HG03025 (cell line): ENCODE measurements at regions not wholly inside any gene's neighbourhood (a gene's known extent, or its start where the extent isn't known, plus 50 kb on each side); places are given as distances from the start of the nearest gene placed in this dataset.

Source experiments
- ATAC-seq: cut with Tn5 transposase; IDR thresholded peaks from one replicate; pipeline ENCODE4 v1.9.1; 2021; ENCODE audit warnings: mild to moderate bottlenecking, moderate library complexity; ENCODE audit not compliant: unreplicated experiment, low FRiP score

DNA sequence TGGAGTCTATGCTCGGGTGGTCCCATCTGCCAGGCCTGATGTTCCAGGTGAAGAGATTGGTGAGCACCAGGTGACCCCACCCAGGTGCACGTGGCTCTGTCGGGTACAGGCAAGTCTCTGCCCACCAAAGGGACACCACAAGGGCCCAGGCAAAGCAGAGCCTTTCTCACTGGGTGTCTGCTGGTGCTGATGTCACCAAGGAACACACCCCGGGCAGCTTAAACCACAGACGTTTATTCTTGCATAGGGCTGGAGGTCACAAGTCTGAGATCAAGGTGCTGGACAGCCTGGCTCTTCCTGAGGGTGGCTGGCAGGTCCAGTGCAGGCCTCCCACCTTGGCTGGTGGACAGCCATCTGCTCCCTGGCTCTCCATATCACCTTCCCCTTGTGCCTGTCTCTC is 100.7 kb upstream of the CD93 start:
- ATAC-seq: no peak

DNA sequence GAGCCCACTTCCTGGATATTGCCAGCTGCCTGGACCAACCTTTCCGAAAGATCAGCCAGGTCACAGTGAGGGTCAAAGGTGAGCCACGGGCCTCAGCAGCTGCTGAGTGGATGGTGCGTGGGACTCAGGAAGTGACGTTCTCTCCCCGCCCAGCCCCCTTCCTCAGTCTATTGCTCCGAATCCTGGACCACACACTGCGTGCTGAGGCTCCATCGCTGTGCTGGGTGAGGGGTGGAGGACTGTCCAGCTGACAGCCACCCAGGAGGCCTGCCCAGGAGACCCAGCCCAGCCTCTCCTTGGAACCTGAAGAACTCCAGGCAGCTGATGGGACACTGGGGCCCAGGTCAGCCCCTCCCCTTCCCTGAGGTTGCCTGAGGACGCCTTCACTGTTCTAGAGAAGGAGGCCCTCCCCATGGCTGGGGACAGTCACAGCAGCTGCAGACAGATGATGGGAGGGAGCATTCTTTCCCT is 94.4 kb upstream of the CD93 start:
- no peak for ATAC-seq

DNA sequence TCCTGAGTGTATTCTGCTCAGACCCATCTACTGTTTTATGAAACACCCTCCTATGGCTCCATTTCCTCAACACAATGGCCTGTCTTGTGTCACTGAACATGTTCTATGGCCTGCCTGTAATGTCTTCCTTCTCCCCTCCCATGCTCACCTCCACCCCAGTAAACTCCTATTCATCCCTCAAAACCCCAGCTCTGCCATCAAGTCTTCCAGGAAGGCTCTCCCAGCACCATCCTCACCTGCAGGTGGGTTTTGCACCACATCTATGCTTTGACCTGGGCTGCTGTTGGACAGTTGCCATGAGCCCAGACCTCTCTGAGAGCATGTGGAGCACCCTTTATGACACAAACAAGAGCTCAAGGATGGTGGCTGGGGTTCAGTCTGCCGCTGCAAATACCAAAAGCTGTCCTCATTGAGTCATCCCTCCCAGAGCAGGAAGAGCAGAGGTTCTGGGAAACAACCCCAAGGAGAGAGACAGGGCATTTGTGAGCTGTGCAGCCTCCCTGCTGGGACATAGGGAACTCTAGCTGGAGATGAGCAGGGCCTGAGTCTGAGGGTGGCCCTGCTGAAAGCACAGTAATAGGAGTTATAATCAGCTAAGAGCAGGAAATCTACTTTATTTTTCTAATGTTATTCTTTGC is 93.8 kb upstream of the CD93 start:
- no peak for ATAC-seq

DNA sequence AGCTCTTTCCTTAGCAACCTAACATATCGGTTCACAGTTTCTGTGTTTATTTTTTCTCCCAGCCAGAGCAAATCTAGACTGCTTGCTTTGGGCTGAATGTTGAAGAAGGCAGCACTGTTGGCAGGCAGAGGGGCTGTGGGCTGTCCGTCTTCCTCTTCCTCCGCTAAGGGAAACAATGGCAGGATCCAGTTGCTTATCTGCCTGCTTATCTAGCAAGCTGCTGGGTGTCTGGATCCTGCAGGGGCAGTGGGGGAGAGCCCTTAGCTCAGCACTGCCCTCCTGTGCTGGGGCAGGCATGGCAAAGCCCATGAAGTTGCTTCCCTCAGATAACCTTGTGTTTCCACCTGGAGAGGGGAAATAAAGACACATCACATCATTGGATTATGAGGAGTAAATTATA is 92.7 kb upstream of the CD93 start:
- ATAC-seq: no peak

DNA sequence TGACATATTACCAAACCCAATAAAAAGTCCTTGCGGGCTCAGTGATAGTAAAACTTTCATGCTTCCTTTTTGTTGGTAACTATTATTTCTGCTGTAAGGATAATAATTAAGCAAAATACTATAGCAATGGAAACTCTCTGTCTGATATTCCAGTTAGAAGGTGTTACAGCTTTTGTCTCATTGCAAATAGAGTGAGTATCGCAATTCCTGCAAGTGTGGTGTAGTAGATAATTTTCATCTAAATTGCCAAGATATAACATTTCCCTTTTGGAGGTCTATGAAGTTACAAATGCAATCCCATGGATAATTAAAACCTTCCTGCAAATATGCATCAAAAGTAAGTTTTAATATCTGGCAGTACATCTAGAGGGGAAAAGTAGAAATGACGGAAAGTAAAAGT is 88.7 kb upstream of the CD93 start:
- no peak for ATAC-seq

DNA sequence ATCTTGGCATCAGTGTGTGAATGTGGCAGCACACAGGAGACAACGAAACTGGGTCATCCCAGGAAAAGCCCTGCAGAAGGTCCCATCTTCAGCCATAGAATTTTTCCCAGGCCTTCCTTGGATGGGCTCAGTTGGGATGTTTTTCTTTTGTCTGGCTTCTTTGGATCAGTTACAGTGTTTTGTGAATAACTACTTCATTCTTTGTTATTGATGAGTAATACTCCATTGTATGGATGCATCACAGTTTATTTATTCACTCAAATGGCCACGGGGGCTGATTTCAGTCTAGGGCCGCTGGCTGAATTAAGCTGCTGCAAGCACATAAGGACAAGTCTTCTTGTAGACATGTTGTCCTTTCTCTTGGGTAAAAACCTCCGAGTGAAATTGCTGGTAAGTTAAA is 81.3 kb upstream of the CD93 start:
- no peak for ATAC-seq

DNA sequence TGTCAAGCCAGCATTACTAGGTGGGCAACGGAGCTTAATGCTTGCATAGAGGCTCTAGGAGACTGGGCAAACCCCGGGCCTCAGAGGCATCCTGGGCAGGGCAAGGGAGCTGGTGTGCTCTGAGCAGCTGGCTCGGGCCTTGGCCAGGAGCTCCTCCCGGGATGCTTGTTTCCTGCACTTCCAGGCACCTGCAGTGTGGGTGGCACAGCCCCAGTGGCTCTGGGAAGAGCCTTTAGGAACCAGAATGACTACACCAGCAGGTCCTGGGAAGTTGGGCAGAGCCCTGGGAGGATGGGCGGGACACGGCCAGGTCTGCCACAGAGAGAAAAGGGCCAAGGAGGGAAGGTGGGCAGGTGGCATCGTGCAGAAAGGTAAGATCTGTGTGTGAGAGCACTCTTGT is 80.4 kb upstream of the CD93 start:
- ATAC-seq: no peak

DNA sequence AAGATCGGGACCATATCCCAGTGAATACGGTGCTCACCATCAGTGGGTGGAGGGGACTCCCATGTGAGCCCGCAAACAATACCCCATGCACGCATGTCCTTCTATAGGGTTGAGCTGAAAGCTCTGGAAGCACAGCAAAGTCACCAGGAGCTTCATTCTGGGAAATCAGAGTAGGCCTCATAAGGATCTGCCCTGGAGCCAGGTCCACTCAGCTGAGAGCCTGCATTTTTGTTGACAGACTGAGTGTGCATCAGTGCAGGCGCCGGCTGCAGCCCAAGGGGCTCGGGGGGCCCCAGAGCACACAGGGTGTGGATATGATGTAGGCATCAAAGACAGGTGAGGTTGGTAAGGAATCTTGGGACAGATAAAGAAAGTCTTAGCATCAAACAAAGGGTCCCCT is 79.8 kb upstream of the CD93 start:
- no peak for ATAC-seq

DNA sequence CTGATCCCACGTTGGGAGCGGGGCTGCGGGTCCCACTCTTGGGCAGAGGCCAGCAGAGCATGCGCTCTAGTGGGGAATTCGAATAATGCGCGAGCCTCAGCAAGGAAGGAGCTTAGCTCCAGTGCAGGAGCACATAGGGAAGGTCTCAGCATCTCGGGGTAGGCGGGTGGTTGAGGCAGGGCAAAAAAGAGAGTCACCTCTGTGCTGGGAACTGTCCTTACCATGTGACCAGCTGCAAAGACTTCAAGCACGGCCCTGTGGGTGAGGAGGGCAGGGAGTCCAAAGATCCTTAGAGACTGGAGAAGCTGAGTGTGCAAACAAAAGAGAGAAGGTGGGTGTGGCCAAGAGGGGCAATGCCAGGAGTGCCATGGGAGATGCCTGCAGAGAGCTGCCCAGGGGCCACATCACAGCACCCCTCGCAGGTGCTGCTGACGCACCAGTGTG is 79.2 kb upstream of the CD93 start:
- no peak for ATAC-seq

DNA sequence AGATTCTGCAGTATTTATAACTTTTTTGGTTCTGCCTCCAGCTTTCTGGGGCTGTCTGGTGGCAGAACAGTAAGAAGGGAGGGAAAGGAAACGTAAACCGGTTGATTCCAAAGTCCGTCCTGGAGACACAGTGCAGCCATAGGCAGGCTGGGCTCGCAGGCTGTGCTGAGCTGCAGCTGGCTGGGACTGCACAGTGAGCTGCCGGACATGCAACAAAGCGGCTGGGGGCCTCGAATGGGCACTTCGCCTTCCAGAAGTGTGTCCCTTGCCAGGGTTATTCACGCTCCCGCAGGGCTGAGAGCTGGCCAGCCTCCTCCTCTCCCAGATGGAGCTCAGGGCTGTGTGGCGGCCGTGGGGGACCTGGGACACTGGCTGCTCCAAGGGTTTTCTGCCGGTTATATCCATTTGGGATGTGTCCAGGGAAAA is 78.1 kb upstream of the CD93 start:
- no peak for ATAC-seq

DNA sequence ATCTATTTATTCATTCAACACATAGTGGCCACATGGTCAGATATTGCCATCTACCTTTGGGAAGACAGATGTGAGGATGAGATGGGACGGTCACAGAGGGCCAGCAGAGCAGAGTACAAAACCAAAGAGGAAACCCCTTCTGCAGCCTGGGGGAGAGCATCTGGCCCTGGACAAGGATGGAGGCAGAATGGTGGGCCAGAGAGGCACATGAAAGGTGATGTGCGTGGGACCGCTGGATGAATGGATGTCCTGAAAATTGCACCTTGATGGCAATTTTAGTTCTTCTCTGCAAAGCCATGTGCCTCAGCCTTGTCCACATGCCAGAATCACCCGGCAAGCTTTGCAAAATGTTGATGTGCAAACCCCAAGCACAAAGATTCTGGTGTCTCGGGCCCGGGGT is 77.4 kb upstream of the CD93 start:
- no peak for ATAC-seq

DNA sequence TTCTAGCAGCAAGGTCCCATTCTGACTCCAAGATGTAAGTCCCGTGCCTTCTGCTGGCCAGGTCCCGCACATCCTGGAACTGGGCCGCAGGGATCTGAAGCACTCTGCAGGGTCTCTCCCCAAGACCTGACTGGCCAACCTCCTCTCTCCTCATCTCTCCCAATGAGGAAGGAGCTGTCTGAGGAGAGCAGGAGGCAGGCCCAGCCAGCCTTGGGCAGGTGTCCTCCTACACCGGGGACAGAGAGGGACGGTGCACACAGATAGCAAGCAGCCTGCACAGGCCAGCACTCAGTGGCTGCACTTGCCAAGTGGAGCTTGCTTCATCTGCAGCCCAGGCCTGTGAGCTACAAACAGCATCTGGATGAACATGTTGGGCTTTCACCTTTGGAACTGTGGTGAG is 76.8 kb upstream of the CD93 start:
- no peak for ATAC-seq

DNA sequence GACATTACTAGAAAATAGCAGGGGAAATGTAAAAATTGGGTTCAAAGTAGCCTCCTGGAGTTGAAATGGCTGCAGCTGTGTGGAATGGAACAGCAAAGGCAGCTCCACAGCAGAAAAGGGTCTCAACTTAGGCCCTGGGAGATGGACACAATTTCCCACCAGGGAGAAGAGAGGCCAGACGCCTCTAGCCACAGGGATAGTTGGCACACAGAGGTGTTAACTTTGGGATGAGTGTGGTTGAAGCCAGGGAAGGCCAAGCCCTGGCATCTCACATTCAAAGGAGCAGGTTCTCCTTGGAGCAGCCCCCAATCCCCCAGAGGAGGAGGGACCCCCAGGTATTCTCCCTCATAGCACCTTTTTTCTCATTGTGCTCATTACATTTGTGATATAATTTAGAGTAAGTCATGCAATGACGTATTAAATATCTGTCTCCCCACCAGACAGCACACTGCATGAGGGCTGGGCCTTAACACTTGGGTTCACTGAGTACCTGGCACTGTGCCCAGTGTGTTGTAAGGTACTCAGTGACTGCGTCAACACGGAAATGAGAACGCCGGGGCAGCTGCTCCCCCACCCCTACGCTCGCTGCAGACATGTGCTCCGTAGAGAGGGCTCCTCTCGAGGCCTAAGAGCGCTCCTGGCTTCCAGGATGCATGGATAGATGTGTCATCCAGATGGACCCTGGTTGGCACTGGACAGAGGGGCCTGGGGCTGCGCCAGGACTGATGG is 76.0 kb upstream of the CD93 start:
- ATAC-seq: no peak

DNA sequence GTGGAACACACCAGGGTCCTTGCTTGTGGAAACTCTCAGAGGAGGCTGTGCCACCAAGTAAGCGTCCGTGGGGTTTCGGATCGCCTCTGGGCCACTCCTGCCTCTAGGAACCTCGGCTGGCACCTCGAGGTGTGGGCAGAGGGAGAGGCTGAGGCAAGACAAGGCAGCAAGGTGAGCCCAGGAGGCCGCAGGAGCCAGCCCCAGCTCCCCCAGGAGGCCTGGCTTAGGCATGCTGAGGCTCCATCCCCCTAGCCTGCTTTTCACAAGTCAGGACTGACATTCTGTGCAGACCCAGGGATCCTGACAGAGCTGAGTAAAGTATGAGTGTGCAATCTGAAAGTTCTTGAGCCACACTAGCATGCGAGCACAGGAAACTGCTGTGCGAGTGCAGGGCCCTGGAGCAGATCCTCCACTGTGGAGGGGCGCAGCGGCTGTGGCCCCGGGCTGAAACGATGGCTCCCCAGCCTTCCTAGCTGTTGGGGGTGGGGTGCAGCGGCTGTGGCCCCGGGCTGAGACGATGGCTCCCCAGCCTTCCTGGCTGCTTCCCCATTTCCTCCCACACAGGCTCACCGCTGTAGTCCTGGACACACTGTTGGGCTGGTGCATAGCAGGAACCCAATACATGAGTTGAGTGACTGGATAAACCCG is 75.2 kb upstream of the CD93 start:
- no peak for ATAC-seq

DNA sequence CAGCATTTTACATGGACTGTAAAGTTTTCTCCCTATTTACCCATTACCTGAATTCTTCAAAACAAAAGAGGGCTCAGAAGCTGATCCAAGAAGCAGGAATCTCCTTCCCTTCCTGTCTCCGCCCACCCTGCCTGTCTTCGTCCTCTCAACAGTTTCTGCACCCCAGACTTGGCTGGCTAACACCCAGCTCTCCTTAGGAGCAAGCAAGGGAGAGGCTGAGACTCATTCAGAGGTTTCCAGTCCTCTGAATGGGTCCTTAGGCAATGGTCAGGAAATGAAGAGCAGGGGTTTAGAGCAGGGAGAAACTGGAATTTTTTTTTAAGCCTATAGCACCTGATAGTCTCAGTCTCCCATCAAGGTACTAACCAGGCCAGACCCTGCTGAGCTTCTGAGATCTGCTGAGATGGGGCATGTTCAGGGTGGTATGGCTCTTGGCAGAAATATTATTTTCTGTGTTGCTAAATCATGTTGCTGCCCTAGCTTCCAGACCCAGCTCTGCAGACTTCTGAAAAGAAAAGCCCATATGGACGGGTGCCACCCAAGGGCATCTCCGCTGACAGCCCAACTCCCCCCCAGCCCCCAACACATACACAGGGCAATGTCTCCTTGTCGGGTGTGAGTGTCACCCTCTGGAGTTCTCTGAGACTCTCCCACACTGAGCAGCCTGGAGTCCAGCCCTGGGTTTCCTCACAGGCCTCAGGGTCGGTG is 74.6 kb upstream of the CD93 start:
- ATAC-seq: no peak

DNA sequence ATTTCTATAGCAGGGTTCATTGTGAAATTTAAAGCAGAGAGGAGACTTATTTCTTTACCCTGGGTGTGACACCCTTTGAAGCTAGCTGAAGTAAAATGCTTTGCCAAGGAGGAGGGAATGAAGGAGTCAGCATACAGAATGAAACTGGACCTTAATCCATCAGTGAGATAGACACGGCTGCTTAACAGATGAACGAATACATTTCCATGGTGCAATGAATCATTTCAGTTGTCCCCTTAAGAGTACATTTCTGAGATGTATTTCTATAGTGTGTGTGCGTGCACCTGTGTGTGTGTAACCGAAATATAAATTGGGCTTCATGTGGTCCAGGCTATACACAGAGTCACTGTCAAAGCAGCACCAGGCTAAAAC is 73.8 kb upstream of the CD93 start:
- no peak for ATAC-seq

DNA sequence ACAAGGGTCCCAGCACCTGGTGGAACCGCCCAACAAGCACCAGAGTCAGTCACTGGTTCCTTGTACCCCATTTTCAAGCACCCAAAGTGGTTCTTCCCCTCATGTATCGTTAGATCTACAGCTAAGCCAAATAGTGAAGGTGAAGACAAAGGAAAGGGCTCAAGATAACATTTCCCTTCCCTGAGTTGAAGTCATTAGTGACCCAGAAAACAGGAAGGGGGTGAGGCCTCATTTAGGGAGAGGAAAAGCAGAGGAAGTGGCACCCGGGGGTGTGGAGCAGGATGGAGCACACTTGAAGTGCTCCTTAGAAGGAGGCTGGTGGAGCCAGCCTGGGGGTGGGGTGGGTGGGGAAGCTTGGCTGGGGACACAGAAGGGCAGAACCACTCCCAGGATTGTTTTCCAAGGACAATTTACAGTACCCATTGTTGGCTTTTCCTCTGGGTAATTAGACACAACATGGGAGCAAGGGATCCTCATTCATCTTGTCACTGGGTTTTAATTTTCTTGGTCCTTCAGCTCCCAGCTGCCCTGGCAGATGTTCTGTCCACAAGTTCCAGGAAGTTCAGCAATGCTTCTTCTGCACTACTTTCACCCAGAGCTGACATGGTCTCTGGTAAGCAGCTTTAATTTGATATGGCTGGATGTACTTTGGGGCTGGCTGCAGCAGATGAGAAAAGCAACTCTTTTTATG is 73.3 kb upstream of the CD93 start:
- ATAC-seq: no peak

DNA sequence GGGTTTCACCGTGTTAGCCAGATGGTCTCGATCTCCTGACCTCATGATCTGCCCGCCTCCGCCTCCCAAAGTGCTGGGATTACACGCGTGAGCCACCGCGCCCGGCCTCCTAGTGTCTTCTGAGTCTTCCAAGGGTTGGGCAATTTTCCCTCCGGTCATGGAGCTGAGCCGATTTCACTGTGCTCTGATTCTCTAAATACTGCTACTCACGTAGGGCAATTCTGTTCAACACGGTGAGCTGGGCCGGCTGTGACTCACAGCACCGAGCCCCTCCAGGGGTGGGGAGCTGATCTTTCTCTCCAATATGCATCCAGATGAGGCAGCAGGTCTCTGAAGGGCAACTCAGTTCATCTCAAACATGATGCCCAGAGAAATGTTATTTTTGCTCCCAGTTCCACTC is 71.6 kb upstream of the CD93 start:
- ATAC-seq: no peak

DNA sequence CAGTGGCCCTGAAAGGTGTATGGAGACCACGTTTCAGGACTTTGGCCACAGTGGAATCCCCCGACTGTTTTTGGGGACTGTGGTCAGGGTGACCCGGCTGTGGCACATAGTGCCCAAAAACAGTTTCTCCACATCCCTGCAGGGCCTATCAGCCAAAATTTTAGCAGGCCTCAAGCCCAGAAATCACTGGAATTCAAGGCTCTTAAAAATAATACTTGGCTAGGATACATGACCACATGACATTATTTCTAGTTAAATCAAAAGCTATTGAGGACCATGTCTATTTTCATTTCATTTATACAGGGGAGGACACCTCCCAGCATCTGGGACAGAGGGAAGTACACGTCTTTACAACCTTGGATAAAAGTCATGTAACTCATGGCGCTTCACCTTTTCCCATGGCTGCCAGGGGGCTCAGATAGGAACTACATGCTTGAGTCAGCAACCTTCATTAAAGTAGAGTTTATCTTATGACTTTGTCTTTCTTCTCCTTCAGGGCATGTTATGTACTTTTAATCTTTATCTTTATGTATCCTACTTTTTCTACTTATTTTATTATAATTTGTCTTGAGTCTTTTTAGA is 70.8 kb upstream of the CD93 start:
- no peak for ATAC-seq

DNA sequence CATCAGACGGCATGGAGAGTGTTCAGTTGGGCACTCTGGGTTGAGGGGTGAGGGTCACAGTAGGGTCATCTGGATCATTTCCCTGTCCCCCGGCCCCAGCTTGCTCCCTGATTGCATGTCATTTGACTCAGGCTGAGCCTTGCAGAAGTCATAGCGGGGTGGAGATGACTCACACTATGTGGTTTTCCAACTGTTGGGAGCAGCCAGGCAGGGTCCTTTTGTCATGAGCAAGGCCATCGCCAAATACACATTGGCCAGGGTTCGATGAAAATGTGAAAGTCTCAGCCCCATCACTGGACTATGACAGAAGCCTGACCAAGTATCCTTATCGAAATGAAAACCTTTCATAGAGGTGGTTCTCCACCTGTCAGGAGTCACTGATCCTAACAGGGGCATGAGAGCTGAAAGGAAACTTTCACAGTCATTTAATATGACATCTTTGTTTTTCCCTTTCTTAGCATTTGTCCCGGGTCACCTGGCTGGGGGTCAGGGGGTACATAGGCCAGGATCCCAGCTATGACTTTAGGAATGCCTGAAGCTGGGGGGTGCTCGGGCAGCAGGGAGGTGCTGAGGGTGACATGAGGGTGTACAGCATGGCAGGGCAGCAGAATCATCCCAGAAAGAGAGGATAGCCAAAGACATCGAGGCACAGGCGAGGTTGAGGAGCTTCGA is 70.2 kb upstream of the CD93 start:
- ATAC-seq: no peak
